Activated T-cell treated with anti-CD3 and anti-CD28 coated beads, Interleukin-2, amount 50 U/mL, for 72 hours (primary cell): ENCODE measurements at regions not wholly inside any gene's neighbourhood (a gene's known extent, or its start where the extent isn't known, plus 50 kb on each side); places are given as distances from the start of the nearest gene placed in this dataset.

Experiments used
- ATAC-seq, 2 donors: fragments of 150-1000 bp; cut with Tn5 transposase; replicated peaks in 1 of 2; 2 replicates each; pipeline ENCODE4 v1.10.0; 2021; ENCODE audit warnings: moderate library complexity in 2 of 2, mild to moderate bottlenecking in 1 of 2
- DNase-seq, 2 donors: peaks; one replicate each; pipeline ENCODE4 v3.0.0; 2021 to 2022; ENCODE audit warnings: mixed read lengths in 1 of 2
- H3K27ac Mint-ChIP-seq: one replicate; pipeline ENCODE4 v1.8.0; 2022; ENCODE audit warnings: mild to moderate bottlenecking, moderate library complexity, mixed read lengths
- H3K27me3 Mint-ChIP-seq: one replicate; pipeline ENCODE4 v1.8.0; 2022; ENCODE audit warnings: low read depth, mixed read lengths
- H3K36me3 Mint-ChIP-seq, 2 donors: one replicate each; pipeline ENCODE4 v1.8.0; 2022; ENCODE audit warnings: mixed read lengths in 2 of 2, mild to moderate bottlenecking in 1 of 2; ENCODE audit not compliant: insufficient read depth in 2 of 2
- H3K4me1 Mint-ChIP-seq: one replicate; pipeline ENCODE4 v1.8.0; 2022; ENCODE audit warnings: low read depth, mixed read lengths
- H3K4me3 Mint-ChIP-seq, 2 donors: one replicate each; pipeline ENCODE4 v1.8.0; 2022; ENCODE audit warnings: mild to moderate bottlenecking in 2 of 2, mixed read lengths in 2 of 2, moderate library complexity in 2 of 2
- H3K9me3 Mint-ChIP-seq, 2 donors: one replicate each; pipeline ENCODE4 v1.8.0; 2022; ENCODE audit warnings: mixed read lengths in 2 of 2

DNA sequence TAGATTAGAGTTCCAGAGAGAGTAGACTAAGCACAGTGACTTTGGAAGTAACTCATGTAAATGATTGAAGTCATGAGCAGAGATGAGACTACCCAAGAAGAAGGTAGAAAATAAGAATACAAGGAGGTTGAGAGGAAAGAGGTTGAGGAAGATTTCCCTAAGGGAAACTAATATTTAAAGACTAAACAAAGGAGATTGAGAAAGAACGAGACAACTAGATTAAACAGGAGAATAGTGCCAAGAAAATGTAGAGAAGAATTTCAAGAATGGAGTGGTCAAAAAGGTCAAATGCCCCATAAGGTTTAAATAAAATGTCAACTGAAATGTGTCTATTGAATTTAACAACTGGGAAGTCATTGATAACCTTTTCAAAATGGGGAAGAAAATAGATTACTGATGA lies 59.0 kb downstream of the RPS29 start:
- Mint-ChIP-seq H3K4me1 (no peaks in the 10 kb centered on the region), H3K27me3 (peaks cover 14% of the 10 kb centered on the region), H3K27ac (no peak overlapping the region), H3K4me3 (no peak overlapping the region), H3K9me3 (peaks cover 0 to 6% of the 10 kb centered on the region in 2 donors), H3K36me3 (no peaks in the 10 kb centered on the region)
- no peak for DNase-seq
- ATAC-seq: no peak

GRCh38 chr14:49526101-49526500 lies 60.1 kb downstream of the RPS29 start:
- Mint-ChIP-seq H3K27me3 (peaks cover 9% of the 10 kb centered on the region), H3K27ac (no peak overlapping the region), H3K36me3 (no peaks in the 10 kb centered on the region), H3K4me1 (no peaks in the 10 kb centered on the region), H3K9me3 (peaks cover 0 to 6% of the 10 kb centered on the region in 2 donors), H3K4me3 (no peak overlapping the region)
- ATAC-seq (no peak), DNase-seq (no peak)

- no peak overlapping the region for H3K4me3 Mint-ChIP-seq
- no peaks in the 10 kb centered on the region for H3K9me3 Mint-ChIP-seq
- ATAC-seq (no peak), DNase-seq (no peak)
- H3K4me1 Mint-ChIP-seq: peaks cover 4% of the 10 kb centered on the region
- H3K27ac Mint-ChIP-seq: no peak overlapping the region
- H3K36me3 Mint-ChIP-seq: no peaks in the 10 kb centered on the region
- H3K27me3 Mint-ChIP-seq: peaks cover 8% of the 10 kb centered on the region
Measured at GRCh38 chr14:49516286-49516685, 69.9 kb downstream of the RPS29 start.

- Mint-ChIP-seq H3K27ac (no peak overlapping the region), H3K9me3 (peaks cover 0 to 2% of the 10 kb centered on the region in 2 donors), H3K4me3 (no peak overlapping the region), H3K4me1 (peaks cover 4% of the 10 kb centered on the region), H3K36me3 (no peaks in the 10 kb centered on the region), H3K27me3 (no peaks in the 10 kb centered on the region)
- DNase-seq: no peak
- no peak for ATAC-seq
Measured at GRCh38 chr14:49512571-49512970, 73.6 kb downstream of the RPS29 start.

GRCh38 chr14:49512147-49512551 lies 74.0 kb downstream of the RPS29 start:
- ATAC-seq: no peak
- DNase-seq: no peak
- no peaks in the 10 kb centered on the region for H3K27me3 Mint-ChIP-seq
- no peak overlapping the region for H3K27ac Mint-ChIP-seq
- no peak overlapping the region for H3K4me3 Mint-ChIP-seq
- H3K9me3 Mint-ChIP-seq: peaks cover 0 to 2% of the 10 kb centered on the region in 2 donors
- H3K4me1 Mint-ChIP-seq: peaks cover 4% of the 10 kb centered on the region
- H3K36me3 Mint-ChIP-seq: no peaks in the 10 kb centered on the region

DNA sequence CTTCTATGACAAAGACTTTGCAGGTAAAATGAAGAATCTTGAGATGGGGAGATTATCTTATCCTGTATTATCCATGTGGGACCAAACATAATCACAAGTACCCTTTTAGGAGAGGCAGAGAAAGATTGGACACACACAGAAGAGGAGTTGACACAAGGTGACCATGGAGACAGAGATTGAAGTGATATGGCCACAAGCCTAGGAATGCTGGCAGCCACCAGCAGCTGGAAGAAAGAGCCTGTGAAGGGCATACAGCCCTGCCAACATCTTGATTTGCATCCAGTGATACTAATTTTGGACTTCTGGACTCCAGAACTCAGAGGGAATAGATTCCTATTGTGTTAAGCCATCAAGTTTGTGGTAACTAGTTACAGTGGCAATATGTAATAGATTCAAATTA lies 78.1 kb downstream of the RPS29 start:
- no peak overlapping the region for H3K27ac Mint-ChIP-seq
- no peak for ATAC-seq
- H3K36me3 Mint-ChIP-seq: no peaks in the 10 kb centered on the region
- peaks cover 0 to 2% of the 10 kb centered on the region in 2 donors for H3K9me3 Mint-ChIP-seq
- no peak overlapping the region for H3K4me3 Mint-ChIP-seq
- no peak for DNase-seq
- peaks cover 4% of the 10 kb centered on the region for H3K4me1 Mint-ChIP-seq
- peaks cover 6% of the 10 kb centered on the region for H3K27me3 Mint-ChIP-seq

GRCh38 chr14:49506650-49507049 lies 79.5 kb downstream of the RPS29 start:
- Mint-ChIP-seq H3K4me1 (no peaks in the 10 kb centered on the region), H3K9me3 (peaks cover 0 to 2% of the 10 kb centered on the region in 2 donors), H3K36me3 (no peaks in the 10 kb centered on the region), H3K27ac (no peak overlapping the region), H3K27me3 (peaks cover 6% of the 10 kb centered on the region), H3K4me3 (no peak overlapping the region)
- ATAC-seq (no peak), DNase-seq (no peak)

DNA sequence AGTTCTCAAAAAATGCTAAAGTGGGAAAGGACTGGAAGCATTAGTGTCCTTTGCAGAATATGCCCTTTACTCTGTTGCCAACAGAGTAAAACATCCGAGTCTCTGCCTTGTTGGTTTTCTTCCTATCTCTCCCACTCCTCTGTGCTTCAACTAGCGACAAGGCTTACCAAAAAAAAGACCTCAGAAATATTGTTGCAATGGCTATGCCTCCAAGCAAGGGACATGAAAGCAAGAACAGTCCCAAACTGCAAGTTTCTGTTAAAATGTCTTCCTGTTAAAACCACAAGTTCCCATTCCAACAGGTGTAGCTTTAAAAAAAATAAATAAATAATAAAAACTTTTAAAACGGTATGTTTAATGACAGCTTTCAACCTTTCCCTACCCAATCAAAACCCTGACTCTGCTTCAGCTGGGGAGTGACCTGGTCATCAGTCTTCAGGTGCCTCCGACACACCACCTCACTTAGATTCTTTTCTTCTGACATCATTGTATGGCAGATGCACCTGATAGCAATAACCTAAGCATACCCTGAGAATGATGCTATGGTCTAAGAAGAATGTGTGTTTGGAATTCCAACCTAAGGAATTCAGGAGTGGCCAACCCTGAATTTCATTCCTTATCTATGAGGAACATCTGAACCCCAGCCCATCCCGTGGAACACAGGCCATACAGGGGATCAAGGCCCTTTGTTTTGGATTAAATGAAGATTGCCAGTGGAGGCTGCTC lies 81.0 kb downstream of the RPS29 start:
- Mint-ChIP-seq H3K4me3 (no peak overlapping the region), H3K27me3 (peaks cover 12% of the 10 kb centered on the region), H3K27ac (no peak overlapping the region), H3K4me1 (no peaks in the 10 kb centered on the region), H3K36me3 (no peaks in the 10 kb centered on the region), H3K9me3 (peaks cover 0 to 2% of the 10 kb centered on the region in 2 donors)
- DNase-seq (no peak), ATAC-seq (no peak)

- H3K4me1 Mint-ChIP-seq: no peaks in the 10 kb centered on the region
- H3K27ac Mint-ChIP-seq: no peak overlapping the region
- DNase-seq (peak; percentile 5 to 19), ATAC-seq (peak; percentile 57 to 60)
- H3K4me3 Mint-ChIP-seq: no peak overlapping the region
- peaks cover 6% of the 10 kb centered on the region for H3K27me3 Mint-ChIP-seq
- H3K36me3 Mint-ChIP-seq: no peaks in the 10 kb centered on the region
- H3K9me3 Mint-ChIP-seq: no peaks in the 10 kb centered on the region
Measured at GRCh38 chr14:49497725-49498348, 88.3 kb downstream of the RPS29 start.

DNA sequence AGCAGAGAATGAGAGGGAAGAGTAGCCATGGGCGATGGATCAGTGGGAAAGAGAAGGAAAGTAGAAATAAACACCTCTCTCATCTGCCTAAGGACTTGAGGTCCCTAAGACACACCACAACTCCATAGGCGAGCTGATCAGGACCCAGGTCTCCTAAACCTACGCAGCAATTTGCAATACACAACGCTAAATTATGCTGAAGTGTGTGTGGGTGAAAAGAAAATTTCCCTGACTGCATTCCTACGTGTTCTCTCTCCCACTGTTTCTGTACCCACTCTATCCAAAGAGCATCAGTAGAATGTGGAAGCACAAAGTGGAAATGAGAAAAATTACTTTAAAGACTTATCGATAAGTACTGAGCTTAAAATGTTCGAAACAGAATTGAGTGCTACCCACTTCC lies 88.9 kb downstream of the RPS29 start:
- Mint-ChIP-seq H3K27ac (no peak overlapping the region), H3K4me1 (no peaks in the 10 kb centered on the region), H3K9me3 (no peaks in the 10 kb centered on the region), H3K4me3 (no peak overlapping the region), H3K36me3 (no peaks in the 10 kb centered on the region), H3K27me3 (peaks cover 6% of the 10 kb centered on the region)
- DNase-seq (no peak), ATAC-seq (no peak)

DNA sequence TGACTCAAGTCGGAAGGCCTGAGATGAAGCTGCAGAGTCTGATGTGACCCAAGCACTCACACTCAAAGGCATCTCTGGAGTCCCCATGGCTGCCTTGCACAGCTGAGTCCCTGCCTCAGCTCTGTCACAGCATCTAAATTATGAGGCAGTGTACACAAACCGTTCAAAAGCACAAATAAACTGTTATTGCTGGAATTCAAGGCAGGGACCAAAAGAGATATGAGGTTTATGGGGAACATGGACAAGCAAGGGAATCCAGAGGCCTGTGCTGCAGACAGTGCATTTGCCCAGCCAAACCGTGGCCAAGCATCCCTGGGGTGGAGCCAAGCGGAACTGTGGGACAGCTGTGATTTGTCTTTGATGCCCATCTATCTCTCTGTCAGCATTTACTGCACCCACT lies 91.3 kb downstream of the RPS29 start:
- no peaks in the 10 kb centered on the region for H3K4me1 Mint-ChIP-seq
- H3K9me3 Mint-ChIP-seq: no peaks in the 10 kb centered on the region
- no peak for DNase-seq
- H3K4me3 Mint-ChIP-seq: no peak overlapping the region
- no peak overlapping the region for H3K27ac Mint-ChIP-seq
- ATAC-seq: no peak
- no peaks in the 10 kb centered on the region for H3K27me3 Mint-ChIP-seq
- no peaks in the 10 kb centered on the region for H3K36me3 Mint-ChIP-seq

- no peak for DNase-seq
- ATAC-seq: no peak
- H3K4me1 Mint-ChIP-seq: no peaks in the 10 kb centered on the region
- H3K4me3 Mint-ChIP-seq: no peak overlapping the region
- H3K27me3 Mint-ChIP-seq: no peaks in the 10 kb centered on the region
- H3K9me3 Mint-ChIP-seq: no peaks in the 10 kb centered on the region
- no peak overlapping the region for H3K27ac Mint-ChIP-seq
- H3K36me3 Mint-ChIP-seq: no peaks in the 10 kb centered on the region
Measured at GRCh38 chr14:49493557-49493956, 92.6 kb downstream of the RPS29 start.

DNA sequence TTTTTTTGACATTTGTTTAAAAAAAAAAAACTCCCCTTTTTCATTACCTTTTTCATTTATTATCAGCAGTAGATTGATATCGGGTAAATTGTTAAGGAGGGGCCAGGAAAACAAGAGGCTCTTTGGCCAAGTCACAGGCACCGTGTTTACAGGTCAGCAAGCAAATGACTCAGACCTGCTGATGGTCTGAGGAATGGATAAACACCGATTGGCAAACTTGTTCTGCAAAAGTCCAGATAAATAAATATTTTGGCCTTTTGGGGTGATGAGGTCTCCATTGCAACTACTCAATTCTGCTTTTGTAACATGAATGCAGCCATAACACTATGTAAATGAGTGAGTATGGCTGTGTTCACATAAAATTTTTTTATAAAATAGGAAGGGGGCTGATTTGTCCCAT lies 94.0 kb downstream of the RPS29 start:
- no peak overlapping the region for H3K4me3 Mint-ChIP-seq
- ATAC-seq (no peak), DNase-seq (no peak)
- no peak overlapping the region for H3K27ac Mint-ChIP-seq
- H3K4me1 Mint-ChIP-seq: no peaks in the 10 kb centered on the region
- no peaks in the 10 kb centered on the region for H3K9me3 Mint-ChIP-seq
- H3K36me3 Mint-ChIP-seq: no peaks in the 10 kb centered on the region
- H3K27me3 Mint-ChIP-seq: no peaks in the 10 kb centered on the region

- Mint-ChIP-seq H3K27me3 (peaks cover 6% of the 10 kb centered on the region), H3K9me3 (no peaks in the 10 kb centered on the region), H3K4me3 (no peak overlapping the region), H3K36me3 (no peaks in the 10 kb centered on the region), H3K4me1 (no peaks in the 10 kb centered on the region), H3K27ac (no peak overlapping the region)
- ATAC-seq (no peak), DNase-seq (no peak)
Measured at GRCh38 chr14:49489341-49489740, 96.8 kb downstream of the RPS29 start.
